CD4-positive, CD25-positive, alpha-beta regulatory T cell (primary cell): ENCODE measurements at regions not wholly inside any gene's neighbourhood (a gene's known extent, or its start where the extent isn't known, plus 50 kb on each side); places are given as distances from the start of the nearest gene placed in this dataset.
"Not testable (repeated sequence)": the region's sequence is repeated elsewhere in the genome, so short reads cannot be mapped to it uniquely, and the experiment has no call there.

ENCODE experiments used
- ATAC-seq, 2 donors: fragments of 150-1000 bp; cut with Tn5 transposase; one replicate each; pipeline ENCODE4 v1.10.0; 2021; ENCODE audit warnings: low read depth in 2 of 2, moderate number of reproducible peaks in 2 of 2, moderate library complexity in 1 of 2
- DNase-seq, 3 donors: peaks; one replicate each; pipeline versions ENCODE4 v3.0.0 to v3.0.0-alpha.2; 2012 to 2022; ENCODE audit warnings: mixed read lengths in 1 of 3
- H3K27ac ChIP-seq: one replicate; pipeline ENCODE4 v1.7.0; 2013; ENCODE audit warnings: mild to moderate bottlenecking, low read length; ENCODE audit not compliant: insufficient read depth, poor library complexity, severe bottlenecking
- H3K27me3 ChIP-seq: one replicate; pipeline ENCODE4 v1.7.0; 2013; ENCODE audit warnings: low read length; ENCODE audit not compliant: control insufficient read depth, insufficient read depth
- H3K36me3 ChIP-seq: one replicate; pipeline ENCODE4 v1.7.0; 2013; ENCODE audit warnings: mild to moderate bottlenecking, low read length, moderate library complexity; ENCODE audit not compliant: control insufficient read depth, insufficient read depth
- H3K4me1 ChIP-seq: 2 replicates; pipeline ENCODE4 v1.7.0; 2013; ENCODE audit warnings: mild to moderate bottlenecking, low read length; ENCODE audit not compliant: insufficient read depth, control insufficient read depth, poor library complexity, severe bottlenecking
- H3K4me3 ChIP-seq: one replicate; pipeline ENCODE4 v1.7.0; 2013; ENCODE audit warnings: low read depth, mild to moderate bottlenecking, low read length, moderate library complexity
- H3K9me3 ChIP-seq, 2 experiments: 1 replicate in 1 of 2; 2 replicates in 1 of 2; pipeline ENCODE4 v1.7.0; 2013; ENCODE audit warnings: low read length in 2 of 2, mild to moderate bottlenecking in 1 of 2, moderate library complexity in 1 of 2; ENCODE audit not compliant: control insufficient read depth in 2 of 2
- H3K27ac Mint-ChIP-seq, 3 donors: one replicate each; pipeline ENCODE4 v1.8.0; 2020 to 2022; ENCODE audit warnings: mild to moderate bottlenecking in 3 of 3, mixed read lengths in 3 of 3, moderate library complexity in 2 of 3
- H3K27me3 Mint-ChIP-seq: one replicate; pipeline ENCODE4 v1.8.0; 2022; ENCODE audit warnings: mild to moderate bottlenecking, mixed read lengths
- H3K36me3 Mint-ChIP-seq: one replicate; pipeline ENCODE4 v1.8.0; 2020; ENCODE audit warnings: mixed read lengths
- H3K4me1 Mint-ChIP-seq, 4 donors: one replicate each; pipeline ENCODE4 v1.8.0; 2020 to 2022; ENCODE audit warnings: mixed read lengths in 4 of 4, mild to moderate bottlenecking in 1 of 4
- H3K4me3 Mint-ChIP-seq, 4 donors: one replicate each; pipeline ENCODE4 v1.8.0; 2020 to 2022; ENCODE audit warnings: mild to moderate bottlenecking in 4 of 4, mixed read lengths in 4 of 4, moderate library complexity in 3 of 4
- H3K9me3 Mint-ChIP-seq, 7 donors: one replicate each; pipeline ENCODE4 v1.8.0; 2020 to 2022; ENCODE audit warnings: mixed read lengths in 7 of 7, mild to moderate bottlenecking in 3 of 7, moderate library complexity in 2 of 7

- no peak overlapping the region for H3K27ac Mint-ChIP-seq
Measured at GRCh38 chr1:199616947-199617346, 410.6 kb upstream of the NR5A2 start.

GRCh38 chr1:199619223-199619622 is 408.3 kb upstream of the NR5A2 start:
- no peaks in the 10 kb centered on the region for H3K4me1 ChIP-seq
- no peak for DNase-seq
- no peaks in the 10 kb centered on the region for H3K9me3 ChIP-seq
- H3K4me3 ChIP-seq: no peak overlapping the region
- no peaks in the 10 kb centered on the region for H3K27me3 Mint-ChIP-seq
- H3K27me3 ChIP-seq: no peaks in the 10 kb centered on the region
- no peak for ATAC-seq
- H3K4me1 Mint-ChIP-seq: no peaks in the 10 kb centered on the region
- no peak overlapping the region for H3K27ac Mint-ChIP-seq
- no peaks in the 10 kb centered on the region for H3K36me3 ChIP-seq
- no peaks in the 10 kb centered on the region for H3K36me3 Mint-ChIP-seq
- H3K27ac ChIP-seq: no peak overlapping the region
- H3K9me3 Mint-ChIP-seq: peaks cover 0 to 2% (median 0%) of the 10 kb centered on the region in 7 donors
- no peak overlapping the region for H3K4me3 Mint-ChIP-seq

More at GRCh38 chr1:199616947-199617346, 410.6 kb upstream of the NR5A2 start:
- H3K36me3 ChIP-seq: no peaks in the 10 kb centered on the region
- H3K4me1 ChIP-seq: no peaks in the 10 kb centered on the region
- no peak for ATAC-seq
- H3K27me3 Mint-ChIP-seq: peaks cover 4% of the 10 kb centered on the region
- H3K4me3 ChIP-seq: no peak overlapping the region
- H3K9me3 ChIP-seq: no peaks in the 10 kb centered on the region
- no peak overlapping the region for H3K4me3 Mint-ChIP-seq
- H3K9me3 Mint-ChIP-seq: peaks cover 0 to 2% (median 0%) of the 10 kb centered on the region in 7 donors
- no peak for DNase-seq
- no peaks in the 10 kb centered on the region for H3K4me1 Mint-ChIP-seq
- no peaks in the 10 kb centered on the region for H3K36me3 Mint-ChIP-seq
- H3K27me3 ChIP-seq: no peaks in the 10 kb centered on the region
- H3K27ac ChIP-seq: no peak overlapping the region

- H3K36me3 ChIP-seq, ATAC-seq, H3K27me3 Mint-ChIP-seq: not testable (repeated sequence)
Measured at GRCh38 chr1:199626228-199626627, 401.3 kb upstream of the NR5A2 start.

GRCh38 chr1:199629624-199630023 is 397.9 kb upstream of the NR5A2 start:
- Histone ChIP-seq H3K4me1 (no peaks in the 10 kb centered on the region), H3K4me3 (no peak overlapping the region), H3K36me3 (no peaks in the 10 kb centered on the region), H3K27ac (no peak overlapping the region), H3K9me3 (no peaks in the 10 kb centered on the region), H3K27me3 (no peaks in the 10 kb centered on the region)
- DNase-seq: peak in 1 of 3 donors; percentile 7
- H3K4me3 Mint-ChIP-seq: no peak overlapping the region
- ATAC-seq: no peak
- H3K27ac Mint-ChIP-seq: no peak overlapping the region
- H3K9me3 Mint-ChIP-seq: peaks cover 0 to 5% (median 5%) of the 10 kb centered on the region in 7 donors
- peaks cover 0 to 3% (median 1%) of the 10 kb centered on the region in 4 donors for H3K4me1 Mint-ChIP-seq
- peaks cover 3% of the 10 kb centered on the region for H3K36me3 Mint-ChIP-seq
- no peaks in the 10 kb centered on the region for H3K27me3 Mint-ChIP-seq

More at GRCh38 chr1:199626228-199626627, 401.3 kb upstream of the NR5A2 start:
- H3K4me1 Mint-ChIP-seq, H3K4me3 ChIP-seq, H3K36me3 Mint-ChIP-seq, H3K4me1 ChIP-seq, H3K9me3 Mint-ChIP-seq, DNase-seq, H3K27ac ChIP-seq, H3K27me3 ChIP-seq, H3K4me3 Mint-ChIP-seq, H3K9me3 ChIP-seq: not testable (repeated sequence)
- peak overlapping the region in 1 of 3 donors; percentile 35 for H3K27ac Mint-ChIP-seq

GRCh38 chr1:199639453-199639852 is 388.1 kb upstream of the NR5A2 start:
- no peaks in the 10 kb centered on the region for H3K4me1 ChIP-seq
- no peaks in the 10 kb centered on the region for H3K4me1 Mint-ChIP-seq
- no peak overlapping the region for H3K27ac Mint-ChIP-seq
- no peaks in the 10 kb centered on the region for H3K9me3 ChIP-seq
- H3K27me3 ChIP-seq: peaks cover 1% of the 10 kb centered on the region
- H3K4me3 Mint-ChIP-seq: peak overlapping the region in 1 of 4 donors; percentile 64
- no peaks in the 10 kb centered on the region for H3K27me3 Mint-ChIP-seq
- H3K4me3 ChIP-seq: no peak overlapping the region
- ATAC-seq (no peak), DNase-seq (no peak)
- no peak overlapping the region for H3K27ac ChIP-seq
- H3K9me3 Mint-ChIP-seq: peaks cover 0 to 20% (median 7%) of the 10 kb centered on the region in 7 donors
- no peaks in the 10 kb centered on the region for H3K36me3 Mint-ChIP-seq
- no peaks in the 10 kb centered on the region for H3K36me3 ChIP-seq

- Histone ChIP-seq H3K27ac (no peak overlapping the region), H3K9me3 (no peaks in the 10 kb centered on the region), H3K27me3 (peaks cover 1% of the 10 kb centered on the region), H3K4me1 (no peaks in the 10 kb centered on the region), H3K36me3 (no peaks in the 10 kb centered on the region), H3K4me3 (no peak overlapping the region)
- no peaks in the 10 kb centered on the region for H3K4me1 Mint-ChIP-seq
- no peaks in the 10 kb centered on the region for H3K36me3 Mint-ChIP-seq
- peaks cover 0 to 8% (median 4%) of the 10 kb centered on the region in 7 donors for H3K9me3 Mint-ChIP-seq
- no peak for DNase-seq
- no peak overlapping the region for H3K4me3 Mint-ChIP-seq
- no peak for ATAC-seq
- H3K27ac Mint-ChIP-seq: no peak overlapping the region
- H3K27me3 Mint-ChIP-seq: peaks cover 4% of the 10 kb centered on the region
Measured at GRCh38 chr1:199641531-199641930, 386.0 kb upstream of the NR5A2 start.

- no peaks in the 10 kb centered on the region for H3K9me3 ChIP-seq
- no peaks in the 10 kb centered on the region for H3K36me3 Mint-ChIP-seq
- no peaks in the 10 kb centered on the region for H3K36me3 ChIP-seq
- no peaks in the 10 kb centered on the region for H3K4me1 ChIP-seq
- peaks cover 1% of the 10 kb centered on the region for H3K27me3 ChIP-seq
- no peak for DNase-seq
- no peak for ATAC-seq
- H3K27ac Mint-ChIP-seq: no peak overlapping the region
- no peak overlapping the region for H3K4me3 Mint-ChIP-seq
- peaks cover 9% of the 10 kb centered on the region for H3K27me3 Mint-ChIP-seq
- H3K4me1 Mint-ChIP-seq: no peaks in the 10 kb centered on the region
- H3K4me3 ChIP-seq: no peak overlapping the region
- no peak overlapping the region for H3K27ac ChIP-seq
- H3K9me3 Mint-ChIP-seq: peaks cover 0 to 8% (median 1%) of the 10 kb centered on the region in 7 donors
Measured at GRCh38 chr1:199644912-199645311, 382.6 kb upstream of the NR5A2 start.

GRCh38 chr1:199646761-199647160 is 380.7 kb upstream of the NR5A2 start:
- H3K9me3 Mint-ChIP-seq: peaks cover 0 to 8% (median 1%) of the 10 kb centered on the region in 7 donors
- ATAC-seq (no peak), DNase-seq (no peak)
- Histone ChIP-seq H3K27me3 (peaks cover 1% of the 10 kb centered on the region), H3K9me3 (no peaks in the 10 kb centered on the region), H3K4me3 (no peak overlapping the region), H3K4me1 (no peaks in the 10 kb centered on the region), H3K36me3 (no peaks in the 10 kb centered on the region), H3K27ac (no peak overlapping the region)
- H3K27me3 Mint-ChIP-seq: peaks cover 9% of the 10 kb centered on the region
- H3K27ac Mint-ChIP-seq: no peak overlapping the region
- no peaks in the 10 kb centered on the region for H3K36me3 Mint-ChIP-seq
- no peaks in the 10 kb centered on the region for H3K4me1 Mint-ChIP-seq
- no peak overlapping the region for H3K4me3 Mint-ChIP-seq
